GM04504 (cell line): ENCODE measurements at regions not wholly inside any gene's neighbourhood (a gene's known extent, or its start where the extent isn't known, plus 50 kb on each side); places are given as distances from the start of the nearest gene placed in this dataset.
"Not testable (repeated sequence)": the region's sequence is repeated elsewhere in the genome, so short reads cannot be mapped to it uniquely, and the experiment has no call there.

Experiments
- DNase-seq: peaks from one replicate; pipeline ENCODE4 v3.0.0-alpha.2; 2012; ENCODE audit warnings: low read depth

DNA sequence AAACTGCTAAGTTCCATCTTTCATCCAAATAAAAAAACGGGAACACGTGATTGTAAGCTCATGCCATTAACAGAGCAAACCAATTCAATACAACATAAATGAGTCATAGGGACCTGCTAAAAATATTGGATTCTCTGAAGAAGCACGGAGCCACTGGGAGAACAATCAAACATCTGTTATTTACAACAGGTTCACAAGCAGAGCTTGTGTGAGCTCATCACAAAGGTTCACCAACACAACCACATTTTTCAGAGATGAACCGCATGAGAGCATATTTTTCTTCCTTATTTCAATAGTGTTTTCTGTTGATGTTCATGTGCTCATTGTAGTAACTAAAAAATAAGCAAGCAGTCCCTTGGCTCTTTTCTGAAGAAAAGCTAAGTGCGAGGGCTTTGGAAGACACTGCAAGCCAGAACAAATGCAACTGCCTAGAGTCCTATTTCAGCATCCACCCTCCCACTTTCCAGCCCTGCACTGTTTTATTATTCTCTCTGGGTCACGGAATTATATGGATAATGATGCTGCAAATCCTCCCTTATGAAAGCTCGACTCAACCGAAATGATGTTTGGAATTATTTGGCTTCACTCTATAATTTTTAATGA is 545.8 kb downstream of the LIG4 start:
- peak; percentile 33 for DNase-seq

DNA sequence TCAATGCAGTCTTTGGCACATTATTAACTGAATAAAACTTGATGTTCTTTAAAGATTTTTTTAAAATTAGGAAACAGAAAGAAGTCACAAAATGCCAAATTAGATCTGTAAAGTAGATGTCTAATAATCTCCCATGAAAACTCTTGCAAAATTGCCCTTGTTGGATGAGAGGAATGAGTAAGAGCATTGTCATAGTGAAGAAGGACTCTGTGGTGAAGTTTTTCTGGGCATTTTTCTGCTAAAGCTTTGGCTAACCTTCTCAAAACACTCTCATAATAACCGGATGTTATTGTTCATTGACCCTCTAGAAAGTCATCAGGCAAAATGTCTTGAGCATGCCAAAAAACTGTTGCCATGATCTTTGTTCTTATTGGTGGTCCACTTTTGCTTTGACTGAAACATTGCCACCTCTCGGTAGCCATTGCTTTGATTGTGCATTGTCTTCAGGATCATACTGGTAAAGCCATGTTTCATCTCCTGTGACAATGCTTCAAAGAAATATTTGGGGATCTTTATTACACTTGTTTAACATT is 549.3 kb downstream of the LIG4 start:
- DNase-seq = no peak

GRCh38 chr13:107650081-107650701 is 565.1 kb downstream of the LIG4 start:
- DNase-seq = no peak

DNA sequence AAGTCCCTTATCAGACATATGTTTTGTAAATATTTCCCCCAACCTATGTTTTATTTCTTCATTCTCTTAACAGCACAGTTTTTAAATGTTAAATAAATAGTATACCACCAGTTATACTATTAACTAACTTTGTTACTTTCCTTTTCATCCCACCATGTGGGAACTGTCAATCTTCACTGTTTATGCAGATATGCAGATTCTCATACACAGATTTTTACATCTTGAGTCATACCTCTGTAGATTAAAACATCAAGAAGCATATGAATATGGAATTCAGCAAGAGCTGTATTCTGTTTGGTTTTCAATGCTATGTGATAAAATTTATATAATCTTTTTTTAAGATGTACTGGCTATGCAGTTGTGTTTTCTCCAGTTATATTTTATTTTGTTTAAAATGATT is 566.3 kb downstream of the LIG4 start:
- no peak for DNase-seq

- DNase-seq = no peak
Measured at GRCh38 chr13:107644136-107644535, 571.2 kb downstream of the LIG4 start.

DNA sequence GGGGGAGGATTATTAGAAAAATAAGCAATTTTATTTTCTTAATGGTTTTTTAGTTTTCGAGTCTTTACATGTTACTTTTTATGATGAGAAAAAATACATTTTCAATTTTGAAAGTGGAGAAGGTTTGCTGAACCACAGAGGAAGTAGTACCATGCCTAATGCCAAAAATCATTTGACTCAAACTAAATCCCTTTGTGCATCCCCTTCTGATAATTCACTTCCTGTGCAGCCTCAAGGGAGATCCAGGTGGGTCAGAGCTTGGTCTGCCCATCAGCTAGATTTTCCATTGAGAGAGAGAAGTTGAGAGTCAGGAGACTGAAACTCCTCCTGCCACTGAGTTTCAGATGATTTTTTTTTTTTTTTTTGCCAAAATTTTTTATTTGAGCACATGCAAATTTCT is 571.7 kb downstream of the LIG4 start:
- no peak for DNase-seq

DNA sequence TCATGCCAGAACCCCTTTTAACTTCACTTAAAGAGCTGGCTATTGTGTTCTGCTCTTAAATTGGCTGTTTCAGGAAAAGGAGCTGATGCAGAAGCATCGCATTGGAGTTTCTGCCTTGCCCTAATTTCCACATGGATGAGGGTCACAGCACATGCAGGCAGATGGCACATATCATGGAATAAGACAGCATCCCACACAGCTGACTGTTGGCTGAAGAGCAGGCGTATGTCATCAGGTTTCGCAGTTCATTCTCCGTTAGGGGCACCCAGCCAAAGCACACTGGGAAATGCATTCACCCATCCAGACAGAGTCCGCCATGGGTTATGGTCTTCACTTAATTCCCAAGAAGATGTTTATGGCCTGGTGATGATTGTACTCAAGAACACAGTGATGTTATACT is 572.5 kb downstream of the LIG4 start:
- no peak for DNase-seq

DNA sequence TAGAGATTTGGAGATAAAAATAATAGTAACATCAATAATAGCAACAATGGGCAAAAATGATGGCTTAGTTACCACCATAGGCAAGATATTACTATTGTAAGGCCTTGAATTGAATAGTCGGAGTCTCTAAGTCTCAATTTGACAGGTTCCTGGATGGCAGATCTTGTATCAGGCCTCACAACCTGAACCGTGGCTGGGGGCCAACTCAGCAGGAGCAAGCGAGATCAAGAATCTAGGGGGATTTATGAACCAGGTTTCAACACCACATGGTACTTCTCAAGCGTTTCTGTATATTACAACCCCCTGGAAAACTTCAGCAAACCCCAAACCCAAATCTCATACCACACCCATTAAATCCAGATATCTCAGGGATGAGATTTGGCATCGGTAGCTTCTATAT is 573.8 kb downstream of the LIG4 start:
- DNase-seq = no peak

GRCh38 chr13:107625648-107626047 is 589.7 kb downstream of the LIG4 start:
- no peak for DNase-seq

- DNase-seq = no peak
Measured at GRCh38 chr13:107617527-107617926, 597.8 kb downstream of the LIG4 start.

- DNase-seq = no peak
Measured at GRCh38 chr13:107612376-107612775, 603.0 kb downstream of the LIG4 start.

- no peak for DNase-seq
Measured at GRCh38 chr13:107608736-107609135, 606.6 kb downstream of the LIG4 start.

GRCh38 chr13:107600971-107601370 is 614.4 kb downstream of the LIG4 start:
- DNase-seq = no peak

DNA sequence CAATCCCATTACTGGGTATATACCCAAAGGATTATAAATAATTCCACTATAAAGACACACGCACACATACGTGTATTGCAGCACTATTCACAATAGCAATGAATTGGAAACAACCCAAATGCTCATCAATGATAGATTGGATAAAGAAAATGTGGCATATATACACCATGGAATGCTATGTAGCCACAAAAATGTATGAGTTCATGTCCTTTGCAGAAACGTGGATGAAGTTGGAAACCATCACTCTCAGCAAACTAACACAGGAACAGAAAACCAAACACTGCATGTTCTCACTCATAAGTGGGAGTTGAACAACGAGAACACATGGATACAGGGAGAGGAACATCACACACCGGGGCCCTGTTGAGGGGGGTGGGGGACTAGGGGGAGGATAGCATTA is 619.0 kb downstream of the LIG4 start:
- DNase-seq = not testable (repeated sequence)

DNA sequence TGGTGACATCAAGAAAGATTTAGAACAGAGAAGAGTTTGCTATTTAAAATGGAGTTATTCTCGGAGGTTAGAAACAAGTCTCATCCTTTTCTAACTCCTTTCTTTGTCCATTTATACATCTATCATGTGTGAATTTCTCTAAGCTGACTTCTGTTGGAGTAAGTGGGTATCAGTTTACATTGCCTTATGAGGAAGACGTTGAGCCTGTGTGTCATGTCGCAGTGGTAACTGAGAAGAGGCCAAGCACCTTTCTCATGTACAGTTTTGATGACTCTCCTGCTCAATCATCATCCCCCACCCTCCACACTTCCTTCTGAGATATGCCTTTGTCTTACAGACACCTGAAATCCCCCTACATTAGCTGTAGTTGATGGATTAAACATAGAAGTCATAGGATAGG is 624.8 kb downstream of the LIG4 start:
- DNase-seq = no peak

- DNase-seq = no peak
Measured at GRCh38 chr13:107587681-107588080, 627.7 kb downstream of the LIG4 start.

- DNase-seq = peak; percentile 66
Measured at GRCh38 chr13:107586216-107586615, 629.1 kb downstream of the LIG4 start.

GRCh38 chr13:107585469-107586180 is 629.7 kb downstream of the LIG4 start:
- peak; percentile 17 for DNase-seq

GRCh38 chr13:107582171-107582570 is 633.2 kb downstream of the LIG4 start:
- DNase-seq = no peak

DNA sequence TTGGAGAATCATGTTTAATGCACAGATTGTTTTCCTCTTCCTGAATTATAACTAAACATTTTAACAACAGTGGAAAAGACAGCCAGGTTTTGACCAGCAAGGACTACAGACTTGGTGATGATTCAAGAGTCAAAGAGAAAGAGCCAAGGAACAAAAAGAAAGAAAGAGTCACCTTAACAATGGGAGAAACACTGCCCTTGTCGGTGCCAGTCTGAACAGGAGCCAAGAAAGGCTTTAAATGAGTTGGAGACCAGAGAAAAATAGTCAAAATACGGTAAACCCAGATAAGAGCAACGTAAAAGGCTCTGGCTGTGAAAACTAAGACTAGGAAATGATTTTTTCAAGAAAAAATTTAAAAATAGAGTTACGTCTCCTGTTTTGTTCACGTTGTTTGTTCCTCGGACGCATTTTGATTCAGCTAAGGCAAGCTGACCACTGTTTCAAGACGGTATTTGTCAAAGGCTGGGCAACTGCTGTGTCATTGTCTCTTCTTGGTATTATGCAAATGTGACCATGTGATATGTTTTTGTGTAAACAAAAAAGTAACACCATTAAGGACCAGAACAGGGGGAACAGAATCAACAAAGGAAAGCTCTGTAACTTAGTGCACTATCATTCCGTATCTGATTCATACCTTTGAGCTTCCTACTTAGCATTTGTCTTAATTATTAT is 634.5 kb downstream of the LIG4 start:
- no peak for DNase-seq

DNA sequence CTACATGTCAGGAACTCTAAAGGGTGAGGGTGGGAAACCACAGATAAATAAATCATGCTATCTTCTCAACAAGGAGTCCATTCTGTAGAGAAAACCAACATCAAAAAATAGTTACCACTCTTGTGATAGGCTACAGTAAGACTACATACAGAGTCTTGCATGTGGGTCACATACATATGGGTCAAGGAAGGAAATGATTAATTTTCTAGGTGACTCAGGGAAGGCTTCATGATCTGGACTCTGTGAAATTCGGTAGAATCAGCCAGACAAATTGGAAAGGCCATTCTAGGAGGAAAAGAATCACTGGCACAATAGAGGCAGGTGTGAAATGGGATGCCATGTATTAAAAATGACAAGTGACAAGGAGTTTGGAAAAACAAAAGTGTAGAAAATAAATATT is 638.9 kb downstream of the LIG4 start:
- DNase-seq = no peak

DNA sequence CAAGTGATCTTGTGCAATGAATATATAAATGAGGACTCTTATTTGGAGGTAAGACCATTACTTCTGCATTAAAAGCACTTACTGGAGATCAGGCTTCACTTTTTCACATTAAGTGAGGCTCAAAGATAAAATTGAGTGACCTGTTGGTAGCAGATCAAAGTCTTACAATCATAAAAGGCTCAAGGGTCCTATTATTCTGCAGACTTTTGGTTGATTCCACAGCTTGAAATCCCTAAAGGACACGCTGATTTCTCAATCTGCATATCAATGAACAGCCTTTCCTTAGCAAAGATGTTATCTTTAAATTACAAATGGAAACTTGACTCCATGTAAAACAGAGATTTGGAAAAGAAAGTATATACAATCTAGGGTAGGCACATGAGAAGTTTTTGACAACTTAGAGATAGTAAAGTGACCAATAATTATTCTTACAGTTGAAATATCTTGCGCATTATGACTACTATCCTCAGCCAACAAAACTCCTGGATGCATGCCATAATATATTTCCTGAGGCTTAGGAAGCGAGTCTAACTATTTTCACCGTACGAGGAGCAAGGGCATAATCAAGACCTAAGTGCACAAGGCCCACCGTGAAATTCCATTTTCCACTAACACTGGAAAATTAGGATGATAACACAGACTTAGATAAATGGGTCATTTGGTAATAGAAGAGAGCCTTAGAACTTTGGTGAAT is 640.7 kb downstream of the LIG4 start:
- no peak for DNase-seq
